ENCODE measurements at regions not wholly inside any gene's neighbourhood (a gene's known extent, or its start where the extent isn't known, plus 50 kb on each side); places are given as distances from the start of the nearest gene placed in this dataset.

DNA sequence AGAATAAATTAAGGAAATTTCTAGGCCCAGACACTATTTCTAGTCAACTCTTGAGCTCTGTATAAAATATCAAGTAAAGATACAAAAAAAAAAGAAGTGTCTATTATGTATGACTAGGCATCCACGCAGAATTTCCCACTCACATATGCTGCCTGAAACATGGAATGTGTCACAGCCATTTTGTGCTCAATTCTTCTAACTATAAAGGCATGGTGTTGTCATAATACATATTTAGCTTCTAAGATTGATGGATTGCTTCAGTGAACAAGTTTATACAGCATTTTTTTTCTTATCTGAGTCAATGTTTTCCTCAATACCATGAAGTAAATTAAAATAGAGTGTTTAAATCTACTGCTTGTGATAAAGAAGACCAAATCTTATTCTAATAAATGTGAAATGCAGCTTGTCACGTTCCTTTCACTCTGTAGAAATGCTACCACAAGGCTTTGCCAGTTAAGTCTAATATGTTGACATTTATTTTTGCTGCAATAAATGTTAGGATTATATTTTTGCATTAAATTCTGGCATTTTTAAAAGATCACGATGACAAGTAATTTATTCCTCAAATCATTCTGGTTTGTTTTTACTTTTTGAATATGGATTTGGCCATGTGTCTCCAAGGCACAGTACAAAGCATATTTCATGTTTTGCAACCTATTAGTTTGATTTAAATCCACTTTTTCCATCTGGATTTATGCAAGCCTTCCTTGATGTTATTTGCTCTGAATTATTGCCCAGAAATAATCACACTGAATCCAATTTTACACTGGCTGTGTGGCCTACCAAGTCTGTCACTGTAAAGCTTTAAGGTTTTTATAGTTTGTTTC lies 1829.0 kb upstream of the PCDH7 start:
- no peak for DNase-seq (ENCODE audit: low spot score)

DNA sequence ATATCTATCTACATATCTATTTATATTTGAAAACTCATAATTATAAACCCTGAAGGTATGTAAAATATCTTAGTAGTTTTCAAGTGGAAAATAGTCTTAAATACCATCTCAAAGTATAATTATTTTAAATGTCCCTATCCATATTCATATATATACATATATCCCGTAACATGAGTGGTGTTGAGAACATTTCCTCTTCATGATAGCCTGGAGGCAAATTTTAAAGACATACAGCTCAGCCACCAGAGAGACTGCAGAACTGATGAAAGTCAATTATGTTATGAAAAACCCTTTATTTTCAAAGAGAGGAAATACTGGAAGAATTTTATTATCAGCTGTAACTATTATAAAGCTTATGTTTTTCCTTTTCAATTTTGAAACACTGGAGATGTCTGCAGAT lies 1806.7 kb upstream of the PCDH7 start:
- DNase-seq (ENCODE audit: low spot score) = no peak

DNA sequence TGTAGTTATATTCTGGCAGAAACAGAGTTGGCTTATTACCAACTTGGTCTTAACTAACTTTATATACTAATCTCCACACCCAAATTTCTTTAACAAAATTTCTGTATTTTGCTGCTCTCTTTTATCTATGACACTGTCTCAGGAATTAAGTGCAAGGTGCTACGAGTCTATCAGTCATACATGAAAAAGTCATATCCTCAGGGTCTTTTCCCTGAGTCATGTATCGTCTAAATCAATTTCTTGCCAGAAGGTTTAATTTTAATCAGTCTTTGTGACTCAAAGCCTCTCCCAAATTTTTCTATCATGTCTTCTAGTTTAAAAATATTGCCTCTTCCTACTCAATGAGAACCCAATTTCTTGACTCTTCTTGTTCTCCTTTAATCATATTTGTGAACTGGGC lies 1803.6 kb upstream of the PCDH7 start:
- DNase-seq (ENCODE audit: low spot score) = no peak

DNA sequence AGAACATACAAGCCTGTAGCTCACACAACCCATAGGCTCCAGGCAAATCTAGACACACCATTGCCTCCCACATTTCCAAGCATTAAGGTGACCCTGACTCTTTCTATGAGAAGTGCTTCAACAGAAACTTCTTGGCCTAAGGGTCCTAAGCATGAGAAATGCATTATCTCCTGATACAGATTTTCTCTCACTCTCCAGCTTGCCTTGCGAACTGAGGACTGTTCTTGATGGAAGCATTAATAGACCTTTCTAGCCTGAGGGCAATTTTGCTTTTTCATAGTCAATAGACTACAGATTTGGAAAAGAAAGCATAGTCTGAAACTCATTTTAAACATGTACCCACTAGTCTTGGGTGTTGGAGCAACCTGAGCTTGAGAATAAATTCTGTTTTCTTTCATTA lies 1801.3 kb upstream of the PCDH7 start:
- no peak for DNase-seq (ENCODE audit: low spot score)

DNA sequence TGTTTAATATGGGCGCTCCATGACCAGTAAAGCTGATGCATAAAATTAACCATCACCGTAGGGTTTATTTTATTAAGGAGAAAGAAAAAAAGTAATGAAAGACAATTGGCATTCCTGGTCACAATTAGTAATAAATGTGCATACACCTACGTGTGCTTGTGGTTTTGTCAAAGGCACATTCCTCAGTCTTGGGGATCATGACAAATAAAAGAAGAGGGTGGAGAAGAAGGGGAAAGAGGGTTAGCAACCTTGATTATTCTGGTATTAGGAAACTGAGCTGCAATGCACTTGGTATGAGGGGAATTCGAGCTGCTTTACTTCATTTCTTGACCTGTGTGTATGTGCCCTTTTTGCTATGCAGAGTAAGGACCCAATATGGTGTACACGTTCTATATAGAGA lies 1798.3 kb upstream of the PCDH7 start:
- DNase-seq (ENCODE audit: low spot score) = no peak

DNA sequence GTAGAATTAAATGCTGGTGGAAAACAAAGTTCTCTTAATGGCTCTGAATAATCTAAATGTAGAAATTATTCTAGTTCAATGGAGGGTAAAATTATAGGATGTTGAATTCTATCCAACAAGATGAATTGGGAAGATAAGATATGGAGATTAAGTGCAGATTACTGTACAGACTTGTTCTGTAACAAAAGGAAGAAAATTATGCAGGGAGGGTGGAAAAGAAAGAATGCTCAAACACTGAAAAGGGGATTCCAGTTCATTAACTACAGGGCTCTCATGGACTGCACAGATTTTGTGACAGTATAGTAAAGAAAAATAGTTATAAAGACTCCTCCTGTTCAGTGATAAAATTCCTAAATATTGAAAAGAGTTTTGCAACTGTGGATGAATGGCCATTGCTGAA lies 1794.0 kb upstream of the PCDH7 start:
- DNase-seq (ENCODE audit: low spot score) = no peak

DNA sequence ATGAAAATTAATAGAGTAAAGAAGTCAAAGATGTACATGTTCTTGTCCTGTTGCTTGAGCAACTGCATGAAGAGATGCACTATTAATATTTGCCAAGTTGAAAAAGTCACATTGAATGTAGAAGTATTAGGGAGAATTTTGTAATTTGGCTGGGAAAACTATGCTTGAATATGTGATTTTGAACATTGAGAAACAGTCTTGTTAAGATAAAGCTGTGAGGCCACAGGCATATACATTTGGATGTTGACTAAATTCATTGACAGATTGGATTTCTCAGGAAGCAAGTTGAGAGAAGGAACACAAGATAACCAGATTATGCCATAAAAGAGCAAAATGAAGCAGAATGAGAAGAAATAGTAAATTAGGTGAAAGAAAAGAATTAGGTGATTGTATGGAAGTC lies 1777.5 kb upstream of the PCDH7 start:
- DNase-seq (ENCODE audit: low spot score) = no peak

DNA sequence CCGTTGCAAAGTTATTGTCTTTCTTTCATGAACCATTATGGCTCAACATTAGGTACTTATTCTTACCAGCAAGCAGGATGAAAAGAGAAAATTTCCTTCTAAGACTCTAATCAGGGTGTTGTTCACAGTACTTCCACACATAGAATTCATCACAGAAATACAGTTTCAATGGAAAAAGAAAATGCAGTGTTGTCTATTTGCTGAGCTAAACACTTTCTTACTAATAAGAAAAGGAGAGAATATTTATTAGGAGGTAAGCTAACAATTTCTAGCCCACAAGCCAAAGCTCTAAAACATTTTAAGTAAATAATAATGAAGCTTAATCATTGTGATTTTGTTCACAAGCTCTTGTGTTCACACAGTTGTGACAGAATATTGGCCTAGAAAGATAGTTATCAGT lies 1772.8 kb upstream of the PCDH7 start:
- DNase-seq (ENCODE audit: low spot score) = no peak

DNA sequence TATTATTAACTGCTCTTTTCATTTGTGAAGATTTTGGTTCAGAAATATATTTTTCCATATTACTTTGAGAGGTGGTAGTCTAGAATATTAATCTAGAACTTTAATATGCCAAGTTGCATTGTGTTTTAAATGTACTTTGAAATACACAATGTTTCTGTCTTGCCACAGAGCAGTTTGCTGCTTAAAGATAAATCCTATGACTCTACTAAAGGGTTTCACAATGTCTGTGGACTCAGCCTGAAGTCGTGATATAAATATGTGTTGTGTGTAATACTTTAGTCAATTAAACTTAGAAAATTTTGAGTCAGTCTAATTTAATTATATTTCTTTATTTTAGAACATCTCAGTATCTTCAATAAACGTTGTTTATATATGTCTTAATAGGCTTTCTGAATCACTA lies 1771.7 kb upstream of the PCDH7 start:
- no peak for DNase-seq (ENCODE audit: low spot score)

DNA sequence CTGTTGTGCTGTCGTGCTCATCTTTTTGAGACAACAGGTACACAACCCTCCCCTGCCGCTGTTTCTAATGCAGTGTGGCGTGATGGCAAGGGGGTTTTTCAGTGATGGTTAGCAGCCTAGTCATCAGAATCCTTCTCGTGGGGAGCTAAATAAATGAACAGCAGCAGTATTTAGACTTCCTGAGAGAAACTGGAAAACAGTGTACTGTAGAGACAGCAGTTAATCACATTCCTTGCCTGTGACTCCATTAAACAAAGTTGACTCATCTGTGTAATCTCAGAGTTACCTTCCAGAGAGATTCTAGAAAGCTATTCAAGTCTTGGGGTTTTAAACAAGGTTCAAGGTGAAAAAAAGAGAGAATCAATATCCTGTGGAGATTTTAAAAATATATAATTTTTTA lies 1753.2 kb upstream of the PCDH7 start:
- no peak for DNase-seq (ENCODE audit: low spot score)

DNA sequence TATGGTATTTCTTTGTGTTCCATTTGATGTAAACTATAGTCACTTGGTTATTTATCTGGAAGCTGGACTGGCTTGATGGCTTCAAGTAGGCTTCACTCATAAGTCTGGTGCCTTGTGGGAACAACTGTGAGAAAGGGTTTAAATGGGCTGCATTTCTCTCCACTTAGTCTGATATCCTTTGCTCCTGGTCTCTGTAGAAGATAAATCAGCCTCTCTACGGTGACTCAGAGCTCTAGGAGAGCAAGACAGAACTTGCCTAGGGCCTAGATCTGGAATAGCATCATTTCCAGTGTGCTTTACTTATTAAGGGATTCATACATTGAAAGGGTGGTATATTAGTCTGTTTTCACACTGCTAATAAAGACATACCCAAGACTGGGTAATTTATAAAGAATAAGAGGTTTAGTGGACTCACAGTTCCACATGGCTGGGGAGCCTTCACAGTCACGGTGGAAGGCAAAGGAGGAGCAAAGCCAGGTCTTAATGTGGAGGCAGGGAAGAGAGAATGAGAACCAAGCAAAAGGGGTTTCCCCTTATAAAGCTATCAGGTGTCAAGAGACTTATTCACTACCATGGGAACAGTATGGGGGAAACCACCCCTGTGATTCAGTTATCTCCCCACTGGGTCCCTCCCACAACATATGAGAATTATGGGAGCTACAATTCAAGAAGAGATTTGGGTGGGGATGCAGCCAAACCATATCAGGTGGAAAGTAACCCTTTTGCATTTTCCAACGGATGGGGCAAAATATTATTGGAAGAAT lies 1746.4 kb upstream of the PCDH7 start:
- no peak for DNase-seq (ENCODE audit: low spot score)

DNA sequence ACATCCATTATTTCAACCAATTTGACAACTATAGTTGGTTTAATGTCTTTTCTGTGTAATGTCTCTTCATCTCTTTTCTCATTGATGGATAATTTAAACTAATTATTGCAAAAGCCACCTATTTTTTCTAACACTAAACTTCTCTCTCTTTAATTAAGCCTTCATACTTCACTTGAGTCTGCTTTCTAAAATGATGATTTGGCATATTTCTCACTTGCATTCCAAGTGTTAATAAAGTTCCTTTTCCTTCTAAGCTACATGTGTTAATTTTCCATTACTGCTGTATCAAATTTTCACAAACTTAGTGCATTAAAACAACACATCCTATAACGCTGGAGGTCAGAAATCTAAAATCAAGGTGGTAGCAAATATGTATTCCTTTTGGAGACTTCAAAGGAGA lies 1743.8 kb upstream of the PCDH7 start:
- no peak for DNase-seq (ENCODE audit: low spot score)

DNA sequence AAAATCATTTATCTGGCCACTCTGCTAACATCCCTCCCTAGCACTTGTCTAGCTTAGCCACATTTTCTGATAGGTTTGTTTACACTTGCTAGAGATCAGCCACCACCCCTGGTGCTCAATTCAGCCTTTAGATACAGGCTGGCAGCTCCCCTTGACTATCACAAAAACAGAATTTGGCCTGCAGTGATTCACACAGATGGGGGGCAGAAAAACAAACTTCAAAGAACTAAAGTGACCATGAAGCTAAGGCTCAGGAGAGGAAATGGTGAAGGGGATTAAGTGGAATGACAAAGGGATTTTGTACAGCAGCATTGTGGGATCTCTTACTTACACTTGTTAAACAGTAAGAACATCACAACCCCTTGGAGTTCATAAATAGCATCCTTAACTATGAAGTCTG lies 1718.0 kb upstream of the PCDH7 start:
- DNase-seq (ENCODE audit: low spot score) = no peak

DNA sequence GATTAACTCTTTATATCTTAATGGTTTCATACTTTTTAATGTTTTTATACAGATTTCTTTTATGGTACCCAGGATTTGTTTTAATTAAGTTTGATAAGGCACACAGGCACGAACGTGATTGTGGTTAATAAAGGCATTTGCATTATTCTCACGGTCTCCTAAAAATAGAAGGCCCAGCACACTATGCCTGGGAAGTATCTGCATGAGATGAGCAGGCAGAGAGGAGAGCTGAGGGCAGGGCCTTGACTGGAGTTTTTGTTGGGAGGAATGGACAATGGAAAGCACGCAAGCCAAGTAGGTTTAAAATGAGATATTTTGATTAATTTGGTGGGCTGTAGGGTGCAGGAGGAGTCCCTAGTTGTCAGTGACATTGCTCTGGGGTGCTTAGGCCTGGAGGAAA lies 1714.3 kb upstream of the PCDH7 start:
- DNase-seq (ENCODE audit: low spot score) = no peak

DNA sequence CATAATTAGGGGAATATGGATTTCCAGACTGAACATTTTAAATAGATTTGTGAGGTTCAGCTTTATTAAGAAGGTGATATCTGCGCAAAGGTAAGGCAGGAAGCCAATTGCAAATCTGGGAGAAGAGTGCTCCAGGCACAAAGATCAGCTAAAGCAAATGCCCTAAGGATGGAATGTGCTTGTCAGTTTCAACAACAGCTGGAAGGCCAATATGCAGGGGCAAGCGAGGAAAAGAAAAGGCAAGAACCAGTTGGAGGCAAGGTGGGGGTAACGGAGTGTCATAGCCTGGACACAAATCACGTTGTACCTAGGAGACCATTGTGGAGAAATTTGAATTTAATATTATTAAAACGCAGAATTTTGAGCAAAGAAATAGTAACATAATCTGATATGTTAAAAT lies 1710.3 kb upstream of the PCDH7 start:
- no peak for DNase-seq (ENCODE audit: low spot score)

DNA sequence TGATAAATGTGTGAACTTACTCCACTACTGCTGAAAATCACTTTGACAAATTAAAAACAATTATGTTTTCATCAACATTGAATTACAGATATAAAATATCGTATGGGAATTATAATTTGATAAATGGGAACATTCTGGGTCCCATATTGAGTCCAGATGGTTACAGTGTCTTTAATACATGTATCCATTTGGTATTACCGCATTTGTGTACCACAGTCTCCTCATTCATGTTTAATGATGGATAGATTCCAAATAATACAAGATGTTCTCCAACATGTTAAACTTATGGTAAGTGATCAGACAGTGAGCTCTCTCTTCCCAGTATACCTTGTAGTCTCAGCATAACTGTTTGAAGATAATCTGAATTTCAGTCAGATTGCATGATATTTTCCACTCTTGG lies 1706.8 kb upstream of the PCDH7 start:
- no peak for DNase-seq (ENCODE audit: low spot score)

DNA sequence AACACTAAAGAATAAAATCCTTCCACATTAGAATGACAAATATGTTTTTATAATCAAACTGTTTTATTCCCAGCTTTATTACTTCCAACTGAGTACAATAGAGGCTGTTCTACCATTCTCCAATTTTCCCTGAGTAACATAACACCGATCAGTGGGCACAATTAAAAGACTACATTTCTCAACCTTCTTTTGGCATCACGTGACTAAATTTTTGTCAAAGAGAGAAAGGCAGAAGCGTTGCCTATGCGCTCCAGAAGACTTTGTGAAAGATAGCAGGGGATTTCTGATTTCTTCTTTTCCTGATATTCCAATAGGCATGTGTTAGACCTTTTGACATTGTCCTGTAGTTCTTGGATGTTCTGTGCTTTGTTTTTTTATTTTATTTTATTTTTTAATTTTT lies 1705.6 kb upstream of the PCDH7 start:
- no peak for DNase-seq (ENCODE audit: low spot score)

DNA sequence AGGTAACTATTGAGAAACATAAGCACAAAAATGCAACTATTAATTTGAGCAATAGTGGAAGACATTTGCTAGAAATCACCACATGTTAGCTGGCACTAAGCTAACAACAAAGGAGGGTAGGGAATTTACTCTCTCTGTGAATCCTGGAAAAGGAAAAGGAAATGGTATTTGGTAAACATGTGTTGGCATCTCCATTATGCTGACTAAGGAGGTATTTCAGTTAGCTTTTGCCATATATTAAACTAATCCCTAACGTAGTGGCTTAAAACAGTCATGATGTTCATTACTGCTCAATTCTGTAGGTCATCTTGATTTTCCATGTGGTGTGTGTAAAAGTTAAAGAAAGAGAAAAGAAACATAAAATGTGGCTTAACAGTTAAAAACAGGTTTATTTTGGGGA lies 1686.5 kb upstream of the PCDH7 start:
- DNase-seq (ENCODE audit: low spot score) = no peak

DNA sequence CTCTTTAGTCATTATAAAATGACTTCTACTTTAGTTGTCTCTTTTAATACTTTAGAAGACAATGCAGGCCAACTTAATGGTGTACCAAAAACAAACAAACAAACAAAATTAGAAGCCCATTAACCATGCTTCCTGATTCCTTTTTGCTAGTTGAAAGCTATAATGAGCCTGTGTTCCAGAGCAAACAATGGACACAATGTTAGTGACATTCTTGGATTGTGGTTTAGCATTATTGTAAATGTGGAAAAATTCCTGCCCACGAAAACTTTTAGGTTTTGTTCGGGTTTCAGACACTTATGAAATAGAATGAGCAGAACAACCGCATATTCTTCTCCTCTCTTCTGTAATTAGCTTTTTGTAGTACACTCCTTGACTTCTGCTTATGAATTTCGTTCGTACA lies 1682.7 kb upstream of the PCDH7 start:
- no peak for DNase-seq (ENCODE audit: low spot score)

DNA sequence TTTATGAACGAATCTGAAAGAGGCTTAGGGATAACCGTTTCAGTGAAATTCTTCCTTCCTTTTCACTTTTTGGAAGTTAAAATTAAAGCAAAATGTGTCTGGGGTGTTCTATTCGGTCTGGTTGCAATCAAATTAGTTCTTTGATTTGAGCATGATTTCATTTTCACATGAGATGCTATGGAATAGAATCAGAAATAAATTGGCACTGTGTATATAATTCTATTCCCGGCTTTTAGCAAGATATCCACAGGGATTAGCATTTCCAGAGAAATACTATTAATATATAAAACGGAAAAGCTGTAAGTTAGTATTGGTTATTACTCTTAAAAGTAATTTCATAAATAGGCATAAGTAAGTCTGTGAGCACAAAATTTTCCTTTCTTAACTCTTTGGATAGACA lies 1676.8 kb upstream of the PCDH7 start:
- DNase-seq (ENCODE audit: low spot score) = no peak

DNA sequence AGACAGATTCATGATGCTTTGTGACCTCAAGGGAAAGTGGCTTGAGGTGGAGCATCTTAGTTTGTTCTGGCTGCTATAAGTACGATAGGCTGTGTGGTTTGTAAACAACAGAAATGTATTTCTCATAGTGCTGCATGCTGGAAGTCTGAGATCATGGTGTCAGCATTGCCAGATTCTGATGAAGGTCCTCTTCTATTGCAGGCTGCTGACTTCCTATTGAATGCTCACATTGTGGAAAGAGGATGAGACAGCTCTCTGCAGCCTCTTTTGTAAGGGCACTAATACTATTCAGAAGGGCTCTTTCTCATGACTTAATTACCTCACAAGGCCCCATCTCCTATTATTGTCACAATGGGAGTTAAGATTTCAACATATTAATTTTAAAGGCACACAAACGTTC lies 1674.0 kb upstream of the PCDH7 start:
- DNase-seq (ENCODE audit: low spot score) = no peak

DNA sequence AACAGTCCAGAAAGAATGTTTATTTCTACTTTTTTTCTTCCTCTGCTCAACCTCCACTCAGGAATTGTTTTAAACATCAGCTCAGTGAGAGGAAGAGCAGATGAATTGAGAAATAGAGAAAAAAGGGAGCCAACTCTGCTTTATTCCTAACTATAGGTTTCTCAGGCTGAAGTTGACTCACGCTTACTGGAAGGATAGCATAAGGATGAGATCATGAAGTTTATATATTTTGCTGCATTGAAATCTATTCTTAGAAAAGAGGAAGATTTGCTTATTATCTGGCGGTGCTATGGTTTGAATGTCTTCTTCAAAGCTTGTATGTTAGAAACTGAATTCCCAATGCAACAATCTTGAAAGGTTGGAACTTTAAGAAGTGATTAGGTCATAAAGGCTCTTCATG lies 1673.4 kb upstream of the PCDH7 start:
- DNase-seq (ENCODE audit: low spot score) = no peak
